SK-N-SH (cell line): ENCODE measurements at regions not wholly inside any gene's neighbourhood (a gene's known extent, or its start where the extent isn't known, plus 50 kb on each side); places are given as distances from the start of the nearest gene placed in this dataset.

Source experiments
- CTCF ChIA-PET: fragments of 300-600, 350-600 bp; formaldehyde crosslinking; extraction: SDS; loops from one replicate; lab custom pipeline; 2021; lab: Yijun Ruan, JAX
- POLR2A ChIA-PET: fragments of 350-600 bp; sonication (Branson Sonifier 250); formaldehyde crosslinking; extraction: SDS; loops from one replicate; lab custom pipeline; 2020; ENCODE audit warnings: antibody characterized with exemption, inconsistent platforms; lab: Yijun Ruan, JAX
- DNase-seq: peaks from one replicate; pipeline ENCODE4 v3.0.0; 2012
- H2AFZ ChIP-seq: fragments of 200-600 bp; sonication (generic); 2 replicates; pipeline ENCODE4 v1.8.1; 2016; ENCODE audit warnings: antibody characterized with exemption, mild to moderate bottlenecking, low read depth
- H3F3A ChIP-seq: fragments of 200-600 bp; sonication (generic); replicated peaks from 2 replicates; pipeline ENCODE3; 2016; ENCODE audit warnings: antibody characterized with exemption, mild to moderate bottlenecking; ENCODE audit not compliant: insufficient read depth
- H3K27ac ChIP-seq, 2 experiments: fragments of 200-500 bp in 1 of 2; fragments of 200-600 bp in 1 of 2; sonication (Bioruptor generic) in 1 of 2; sonication (generic), shearing (Covaris generic) in 1 of 2; 2 replicates each; pipeline versions ENCODE4 v1.5.1 to v1.6.1; 2014 to 2016; ENCODE audit warnings: low read depth in 2 of 2, inconsistent platforms in 1 of 2, low read length in 1 of 2, mild to moderate bottlenecking in 1 of 2, mixed read lengths in 1 of 2
- H3K27me3 ChIP-seq: fragments of 200-600 bp; sonication (generic), shearing (Covaris generic); 2 replicates; pipeline ENCODE4 v1.6.1; 2016; ENCODE audit warnings: mixed run types; ENCODE audit not compliant: insufficient read depth
- H3K36me3 ChIP-seq, 2 experiments: fragments of 200-500 bp in 1 of 2; fragments of 200-600 bp in 1 of 2; sonication (Bioruptor generic) in 1 of 2; sonication (generic) in 1 of 2; replicated peaks in 1 of 2; 2 replicates each; pipeline versions ENCODE3 to v1.5.1; 2014 to 2016; ENCODE audit warnings: low read length in 1 of 2, mild to moderate bottlenecking in 1 of 2; ENCODE audit not compliant: insufficient read depth in 2 of 2, control insufficient read depth in 1 of 2
- H3K4me1 ChIP-seq, 2 experiments: fragments of 200-500 bp in 1 of 2; fragments of 200-600 bp in 1 of 2; sonication (Bioruptor generic) in 1 of 2; sonication (generic), shearing (Covaris generic) in 1 of 2; 2 replicates each; pipeline versions ENCODE4 v1.5.1 to v1.6.1; 2014 to 2016; ENCODE audit warnings: low read depth in 1 of 2, low read length in 1 of 2, mixed run types in 1 of 2; ENCODE audit not compliant: insufficient read depth in 2 of 2, control insufficient read depth in 1 of 2
- H3K4me2 ChIP-seq: fragments of 200-600 bp; sonication (generic), shearing (Covaris generic); 2 replicates; pipeline ENCODE4 v1.6.1; 2017; ENCODE audit warnings: mixed run types
- H3K4me3 ChIP-seq, 2 experiments: fragments of 200-500 bp in 1 of 2; fragments of 200-600 bp in 1 of 2; sonication (Bioruptor generic) in 1 of 2; sonication (generic), shearing (Covaris generic) in 1 of 2; 2 replicates each; pipeline versions ENCODE4 v1.5.1 to v1.8.1; 2014 to 2016; ENCODE audit warnings: low read depth in 2 of 2, inconsistent platforms in 1 of 2, low read length in 1 of 2, mild to moderate bottlenecking in 1 of 2, mixed read lengths in 1 of 2, moderate library complexity in 1 of 2
- H3K79me2 ChIP-seq: fragments of 200-600 bp; sonication (generic); 2 replicates; pipeline ENCODE4 v1.8.1; 2017; ENCODE audit warnings: mild to moderate bottlenecking; ENCODE audit not compliant: insufficient read depth
- H3K9ac ChIP-seq: fragments of 200-600 bp; sonication (generic); 2 replicates; pipeline ENCODE4 v1.6.1; 2017; ENCODE audit warnings: mixed run types
- H3K9me2 ChIP-seq: fragments of 200-600 bp; sonication (generic); 2 replicates; pipeline ENCODE4 v1.6.1; 2017; ENCODE audit warnings: mixed run types
- H3K9me3 ChIP-seq: fragments of 200-600 bp; sonication (generic); 2 replicates; pipeline ENCODE4 v1.6.1; 2017; ENCODE audit warnings: mixed run types, mild to moderate bottlenecking, moderate library complexity
- H4K20me1 ChIP-seq: fragments of 200-600 bp; sonication (generic); 2 replicates; pipeline ENCODE4 v1.6.1; 2017; ENCODE audit warnings: mild to moderate bottlenecking, mixed run types; ENCODE audit not compliant: insufficient read depth
- CHD2 ChIP-seq: fragments of 150-350 bp; IDR thresholded peaks from 2 replicates; pipeline ENCODE4 v1.6.1; 2018; ENCODE audit warnings: low read length; ENCODE audit not compliant: partially characterized antibody
- EP300 ChIP-seq, 2 experiments: IDR thresholded peaks; 2 replicates each; pipeline versions ENCODE4 v1.4.0 to v1.6.1; 2012; ENCODE audit warnings: borderline replicate concordance in 1 of 2, low read depth in 1 of 2, low read length in 1 of 2
- EZH2phosphoT487 ChIP-seq: fragments of 200-600 bp; sonication (generic); IDR thresholded peaks from 2 replicates; pipeline ENCODE4 v1.6.1; 2017; ENCODE audit warnings: low read depth, mixed run types, mild to moderate bottlenecking, antibody characterized with exemption, moderate library complexity, borderline replicate concordance
- FOXM1 ChIP-seq: IDR thresholded peaks from 2 replicates; pipeline ENCODE4 v1.4.0; 2012; ENCODE audit warnings: low read depth, mild to moderate bottlenecking
- GATA2 ChIP-seq: sonication (generic); formaldehyde crosslinking; IDR thresholded peaks from 2 replicates; pipeline ENCODE4 v1.5.0; 2020; ENCODE audit warnings: mild to moderate bottlenecking, missing genetic modification reagents
- JUND ChIP-seq: IDR thresholded peaks from 2 replicates; pipeline ENCODE4 v1.4.0; 2012
- NRF1 ChIP-seq: IDR thresholded peaks from 2 replicates; pipeline ENCODE4 v1.6.1; 2012; ENCODE audit warnings: low read depth, mild to moderate bottlenecking, low read length
- RAD21 ChIP-seq: IDR thresholded peaks from 2 replicates; pipeline ENCODE4 v1.6.1; 2012; ENCODE audit warnings: mild to moderate bottlenecking, low read length
- RCOR1 ChIP-seq: fragments of 150-350 bp; IDR thresholded peaks from 2 replicates; pipeline ENCODE4 v1.6.1; 2017; ENCODE audit warnings: antibody characterized with exemption, low read length
- RXRA ChIP-seq: IDR thresholded peaks from 2 replicates; pipeline ENCODE4 v1.4.0; 2012; ENCODE audit warnings: low read depth, mild to moderate bottlenecking, borderline replicate concordance
- SIN3A ChIP-seq: IDR thresholded peaks from 2 replicates; pipeline ENCODE4 v1.6.1; 2012; ENCODE audit warnings: low read depth, mild to moderate bottlenecking, low read length, moderate library complexity, borderline replicate concordance
- SMC3 ChIP-seq: IDR thresholded peaks from 2 replicates; pipeline ENCODE4 v1.6.1; 2012; ENCODE audit warnings: low read depth, low read length, improper control_type of control experiment
- TAF1 ChIP-seq: IDR thresholded peaks from 2 replicates; pipeline ENCODE4 v1.6.1; 2012; ENCODE audit warnings: low read depth, mild to moderate bottlenecking, low read length, moderate library complexity, borderline replicate concordance
- TCF12 ChIP-seq: IDR thresholded peaks from 2 replicates; pipeline ENCODE4 v1.4.0; 2012
- TEAD4 ChIP-seq: IDR thresholded peaks from 2 replicates; pipeline ENCODE4 v1.4.0; 2012; ENCODE audit warnings: mild to moderate bottlenecking, borderline replicate concordance; ENCODE audit not compliant: insufficient read depth
- USF1 ChIP-seq: IDR thresholded peaks from 2 replicates; pipeline ENCODE4 v1.4.0; 2012; ENCODE audit warnings: low read depth, borderline replicate concordance
- USF2 ChIP-seq: fragments of 150-350 bp; IDR thresholded peaks from 2 replicates; pipeline ENCODE4 v1.6.1; 2017; ENCODE audit warnings: antibody characterized with exemption, low read length, low read depth, borderline replicate concordance
- whole genome bisulfite sequencing: methylation state at CpG from one replicate; pipeline ENCODE4 v1.1.6; 2017; ENCODE audit warnings: low lambda C conversion rate; 5-methylcytosine and 5-hydroxymethylcytosine counted together
- TF ChIP-seq, protein P1 (sequence below): IDR thresholded peaks from 2 replicates; pipeline ENCODE4; 2012
- TF ChIP-seq, protein P2 (sequence below): fragments of 150-350 bp; IDR thresholded peaks from 2 replicates; pipeline ENCODE4 v1.6.1; 2016; ENCODE audit warnings: mild to moderate bottlenecking, low read depth, low read length

- Histone ChIP-seq H3F3A (no peaks in the 10 kb centered on the region), H3K9ac (no peak overlapping the region), H3K9me2 (no peaks in the 10 kb centered on the region), H3K79me2 (no peaks in the 10 kb centered on the region), H4K20me1 (no peaks in the 10 kb centered on the region), H3K27me3 (no peaks in the 10 kb centered on the region), H3K9me3 (no peaks in the 10 kb centered on the region), H2AFZ (no peak overlapping the region), H3K36me3 (no peaks in the 10 kb centered on the region), H3K4me1 (no peaks in the 10 kb centered on the region; a peak in 1 of 4 replicates), H3K4me2 (no peak overlapping the region), H3K4me3 (no peak overlapping the region), H3K27ac (no peak overlapping the region)
- POLR2A ChIA-PET = no interaction called here
- CTCF ChIA-PET = interaction anchor here (1.1 to 1.3 kb wide), 2 partner anchors 82 to 243 kb away, joined by 4 to 5 read pairs; no protein-coding TSS in a partner anchor
- 22% methylated on average over 2 of the region's 2 CpGs for WGBS
- DNase-seq = no peak
- TF ChIP-seq FOXM1 (no peak), NRF1 (no peak), TEAD4 (no peak), RXRA (no peak), USF1 (no peak), EP300 (IDR thresholded peaks at IDR 0.05; ENCODE audit: borderline replicate concordance in 1 of 2, low read depth in 1 of 2, low read length in 1 of 2) (no peak), JUND (no peak), TCF12 (no peak), CHD2 (no peak), SMC3 (no peak), EZH2phosphoT487 (no peak), USF2 (no peak), RCOR1 (no peak), TAF1 (no peak), GATA2 (no peak), SIN3A (no peak), RAD21 (no peak)
- TF ChIP-seq, protein P1, sequence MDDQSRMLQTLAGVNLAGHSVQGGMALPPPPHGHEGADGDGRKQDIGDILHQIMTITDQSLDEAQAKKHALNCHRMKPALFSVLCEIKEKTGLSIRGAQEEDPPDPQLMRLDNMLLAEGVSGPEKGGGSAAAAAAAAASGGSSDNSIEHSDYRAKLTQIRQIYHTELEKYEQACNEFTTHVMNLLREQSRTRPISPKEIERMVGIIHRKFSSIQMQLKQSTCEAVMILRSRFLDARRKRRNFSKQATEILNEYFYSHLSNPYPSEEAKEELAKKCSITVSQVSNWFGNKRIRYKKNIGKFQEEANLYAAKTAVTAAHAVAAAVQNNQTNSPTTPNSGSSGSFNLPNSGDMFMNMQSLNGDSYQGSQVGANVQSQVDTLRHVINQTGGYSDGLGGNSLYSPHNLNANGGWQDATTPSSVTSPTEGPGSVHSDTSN = no peak
- TF ChIP-seq, protein P2, sequence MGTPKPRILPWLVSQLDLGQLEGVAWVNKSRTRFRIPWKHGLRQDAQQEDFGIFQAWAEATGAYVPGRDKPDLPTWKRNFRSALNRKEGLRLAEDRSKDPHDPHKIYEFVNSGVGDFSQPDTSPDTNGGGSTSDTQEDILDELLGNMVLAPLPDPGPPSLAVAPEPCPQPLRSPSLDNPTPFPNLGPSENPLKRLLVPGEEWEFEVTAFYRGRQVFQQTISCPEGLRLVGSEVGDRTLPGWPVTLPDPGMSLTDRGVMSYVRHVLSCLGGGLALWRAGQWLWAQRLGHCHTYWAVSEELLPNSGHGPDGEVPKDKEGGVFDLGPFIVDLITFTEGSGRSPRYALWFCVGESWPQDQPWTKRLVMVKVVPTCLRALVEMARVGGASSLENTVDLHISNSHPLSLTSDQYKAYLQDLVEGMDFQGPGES = no peak
These were observed 325.7 kb upstream of the WWC1 start for GRCh38 chr5:167965710-167966109.
